ENCODE measurements at regions not wholly inside any gene's neighbourhood (a gene's known extent, or its start where the extent isn't known, plus 50 kb on each side); places are given as distances from the start of the nearest gene placed in this dataset.

DNA sequence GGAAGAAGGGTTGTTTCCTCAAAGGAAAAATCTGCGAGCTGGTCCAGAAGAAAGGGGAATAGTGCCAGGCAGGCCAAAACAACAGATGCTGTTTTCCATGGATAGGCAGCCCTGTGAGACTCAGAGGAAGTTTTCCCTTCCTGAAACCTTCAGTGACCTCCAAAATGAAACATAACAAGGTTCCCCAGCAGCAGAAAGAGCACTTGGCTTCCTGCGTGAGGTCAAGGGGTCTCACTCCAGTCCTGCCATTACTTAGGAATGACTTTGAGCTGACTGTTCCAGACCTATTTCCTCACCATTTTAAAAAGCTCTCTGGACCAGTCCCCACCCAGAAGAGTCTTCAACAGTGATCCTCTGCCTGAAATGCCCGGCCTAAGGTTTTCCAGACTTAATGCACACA, 104.6 kb upstream of the IPO5 start:
- H3K4me3 ChIP-seq (ENCODE audit: control insufficient read depth, low read depth, low read length) = no peak overlapping the region
- TF ChIP-seq CTCF (conservative IDR thresholded peaks at IDR 0.05; ENCODE audit: control insufficient read depth, insufficient read depth, low read depth, low read length) = no peak
- no peak for DNase-seq (ENCODE audit: low read depth)

DNA sequence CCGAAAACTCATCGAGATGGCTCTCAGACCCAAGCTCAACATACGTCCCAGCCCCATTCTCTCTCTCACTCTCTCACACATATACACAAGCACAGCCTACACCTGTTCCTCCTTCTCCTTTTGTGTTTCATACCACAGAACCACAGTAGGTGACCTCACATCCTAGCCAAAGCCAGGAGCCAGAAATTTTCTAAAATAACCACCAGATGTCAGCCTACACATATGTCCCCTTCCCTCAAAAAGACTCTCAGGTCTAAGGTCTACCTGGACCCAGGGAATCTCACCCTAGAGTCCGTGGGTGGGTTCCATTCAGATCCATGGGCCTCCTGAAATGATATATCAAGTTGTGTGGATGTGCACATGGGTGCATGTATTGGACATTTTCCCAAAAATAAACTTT, 104.2 kb upstream of the IPO5 start:
- TF ChIP-seq CTCF (conservative IDR thresholded peaks at IDR 0.05; ENCODE audit: control insufficient read depth, insufficient read depth, low read depth, low read length) = peak; percentile 44
- peak; percentile 26 for DNase-seq (ENCODE audit: low read depth)
- H3K4me3 ChIP-seq (ENCODE audit: control insufficient read depth, low read depth, low read length) = no peak overlapping the region

DNA sequence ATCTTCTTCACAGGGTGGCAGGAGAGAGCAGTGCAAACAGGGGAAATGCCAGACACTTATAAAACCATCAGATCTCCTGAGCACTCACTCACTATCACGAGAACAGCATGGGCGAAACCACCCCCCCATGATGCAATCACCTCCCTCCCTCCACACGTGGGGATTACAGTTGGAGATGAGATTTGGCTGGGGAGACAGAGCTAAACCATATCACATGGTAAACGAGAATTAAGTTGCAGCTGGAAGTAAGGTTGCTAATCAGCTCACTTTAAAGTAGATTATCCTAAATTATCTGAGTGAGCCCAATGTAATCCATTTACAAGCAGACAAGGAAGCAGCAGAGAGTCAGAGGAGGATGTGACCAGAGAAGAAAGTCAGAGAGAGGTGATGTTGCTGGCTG, 102.2 kb upstream of the IPO5 start:
- peak; percentile 15 for DNase-seq (ENCODE audit: low read depth)
- H3K4me3 ChIP-seq (ENCODE audit: control insufficient read depth, low read depth, low read length) = no peak overlapping the region
- TF ChIP-seq CTCF (conservative IDR thresholded peaks at IDR 0.05; ENCODE audit: control insufficient read depth, insufficient read depth, low read depth, low read length) = no peak

GRCh38 chr13:97852181-97852874, 101.1 kb upstream of the IPO5 start:
- no peak for DNase-seq (ENCODE audit: low read depth)
- H3K4me3 ChIP-seq (ENCODE audit: control insufficient read depth, low read depth, low read length) = no peak overlapping the region
- no peak for TF ChIP-seq CTCF (conservative IDR thresholded peaks at IDR 0.05; ENCODE audit: control insufficient read depth, insufficient read depth, low read depth, low read length)

DNA sequence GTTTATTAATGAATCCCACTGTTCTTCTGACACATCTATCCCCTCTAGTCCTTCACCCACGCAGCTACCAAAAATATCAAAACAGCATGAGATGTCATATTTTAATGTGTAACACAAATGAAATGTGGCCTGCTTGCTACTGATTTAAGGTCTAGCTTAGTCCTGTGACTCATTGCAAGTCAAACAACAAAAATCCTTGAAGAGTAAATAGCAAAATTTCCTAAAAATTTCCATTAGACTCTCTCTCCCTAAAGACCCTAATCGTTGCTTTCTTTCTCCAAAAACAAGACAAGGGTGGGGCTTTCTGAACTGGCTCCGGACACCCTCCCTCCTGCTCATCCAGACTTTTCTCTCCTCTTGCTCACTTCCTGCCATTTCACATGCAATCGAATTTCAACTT, 99.9 kb upstream of the IPO5 start:
- H3K4me3 ChIP-seq (ENCODE audit: control insufficient read depth, low read depth, low read length) = no peak overlapping the region
- no peak for TF ChIP-seq CTCF (conservative IDR thresholded peaks at IDR 0.05; ENCODE audit: control insufficient read depth, insufficient read depth, low read depth, low read length)
- peak; percentile 39 for DNase-seq (ENCODE audit: low read depth)

- TF ChIP-seq CTCF (conservative IDR thresholded peaks at IDR 0.05; ENCODE audit: control insufficient read depth, insufficient read depth, low read depth, low read length) = peak; percentile 92
- no peak overlapping the region for H3K4me3 ChIP-seq (ENCODE audit: control insufficient read depth, low read depth, low read length)
- DNase-seq (ENCODE audit: low read depth) = peak; percentile 91
Measured at GRCh38 chr13:97855570-97856303, 97.7 kb upstream of the IPO5 start.
